ENCODE measurements at regions not wholly inside any gene's neighbourhood (a gene's known extent, or its start where the extent isn't known, plus 50 kb on each side); places are given as distances from the start of the nearest gene placed in this dataset.

GRCh38 chr7:120201290-120201689 is 71.7 kb upstream of the KCND2 start:
- no peak for ATAC-seq
- no peaks in the 10 kb centered on the region for H3K36me3 Mint-ChIP-seq
- no peak overlapping the region for H3K4me3 Mint-ChIP-seq
- no peak overlapping the region for H3K27ac Mint-ChIP-seq
- no peaks in the 10 kb centered on the region for H3K27me3 Mint-ChIP-seq
- no peaks in the 10 kb centered on the region for H3K9me3 Mint-ChIP-seq
- no peaks in the 10 kb centered on the region for H3K4me1 Mint-ChIP-seq

DNA sequence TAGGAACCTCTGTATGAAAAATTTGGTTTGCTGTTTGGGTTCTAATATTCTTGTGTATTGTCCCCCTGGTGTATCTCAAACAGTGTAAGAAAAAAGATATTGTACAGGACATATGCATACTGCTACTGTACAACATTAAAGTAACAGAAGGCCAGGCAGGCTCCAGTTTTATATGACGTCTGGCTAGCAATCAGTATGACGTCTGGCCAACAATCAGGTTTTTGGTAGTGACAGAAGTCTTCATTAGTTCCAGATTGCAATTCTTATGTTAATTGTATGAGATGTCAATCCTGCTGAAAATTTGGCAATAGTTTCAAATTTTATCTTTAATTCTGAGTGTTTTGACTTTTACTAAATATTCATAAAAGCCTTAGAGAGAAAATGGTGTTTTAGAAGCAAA is 67.9 kb upstream of the KCND2 start:
- no peak for ATAC-seq
- Mint-ChIP-seq H3K9me3 (peaks cover 8% of the 10 kb centered on the region), H3K36me3 (no peaks in the 10 kb centered on the region), H3K4me1 (no peaks in the 10 kb centered on the region), H3K27ac (no peak overlapping the region), H3K4me3 (no peak overlapping the region), H3K27me3 (no peaks in the 10 kb centered on the region)

- ATAC-seq = no peak
- no peak overlapping the region for H3K4me3 Mint-ChIP-seq
- no peak overlapping the region for H3K27ac Mint-ChIP-seq
- H3K36me3 Mint-ChIP-seq = no peaks in the 10 kb centered on the region
- no peaks in the 10 kb centered on the region for H3K4me1 Mint-ChIP-seq
- peaks cover 8% of the 10 kb centered on the region for H3K9me3 Mint-ChIP-seq
- no peaks in the 10 kb centered on the region for H3K27me3 Mint-ChIP-seq
Measured at GRCh38 chr7:120207037-120207436, 65.9 kb upstream of the KCND2 start.

DNA sequence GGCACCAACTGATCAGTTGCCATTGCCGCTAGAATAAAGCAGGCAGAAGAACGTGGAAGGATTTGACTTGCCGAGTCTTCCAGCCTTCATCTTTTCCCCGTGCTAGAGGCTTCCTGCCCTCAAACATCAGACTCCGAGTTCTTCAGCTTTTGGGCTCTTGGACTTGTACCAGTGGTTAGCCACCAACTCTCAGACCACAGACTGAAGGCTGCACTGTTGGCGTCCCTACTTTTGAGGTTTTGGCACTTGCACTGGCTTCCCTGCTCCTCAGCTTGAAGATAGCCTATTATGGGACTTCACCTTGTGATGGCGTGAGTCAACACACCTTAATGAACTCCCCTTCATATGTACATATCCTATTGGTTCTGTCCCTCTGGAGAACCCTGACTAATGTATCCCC is 57.3 kb upstream of the KCND2 start:
- Mint-ChIP-seq H3K36me3 (no peaks in the 10 kb centered on the region), H3K4me3 (no peak overlapping the region), H3K27me3 (no peaks in the 10 kb centered on the region), H3K27ac (no peak overlapping the region), H3K4me1 (no peaks in the 10 kb centered on the region), H3K9me3 (peaks cover 4% of the 10 kb centered on the region)
- no peak for ATAC-seq

DNA sequence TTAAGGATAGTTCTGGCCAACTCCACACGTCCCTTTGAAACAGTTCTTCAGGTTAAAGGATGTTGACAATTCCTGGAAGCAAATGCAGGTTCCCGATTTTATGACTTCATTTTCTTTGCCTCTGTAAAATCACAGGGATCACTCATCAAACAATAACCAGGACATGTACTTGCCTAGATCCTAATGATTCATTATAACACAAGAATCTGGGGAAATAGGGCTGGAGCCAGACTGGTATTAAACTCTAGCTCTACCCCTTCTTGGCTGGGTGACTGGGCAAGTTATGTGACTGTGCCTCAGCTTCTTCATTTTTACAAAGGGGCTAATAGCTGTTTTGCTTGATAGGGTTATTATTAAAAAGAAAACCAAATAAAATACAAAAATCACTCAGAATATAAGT is 56.0 kb upstream of the KCND2 start:
- peaks cover 4% of the 10 kb centered on the region for H3K9me3 Mint-ChIP-seq
- H3K4me1 Mint-ChIP-seq = no peaks in the 10 kb centered on the region
- H3K4me3 Mint-ChIP-seq = no peak overlapping the region
- no peak for ATAC-seq
- H3K27ac Mint-ChIP-seq = no peak overlapping the region
- no peaks in the 10 kb centered on the region for H3K36me3 Mint-ChIP-seq
- no peaks in the 10 kb centered on the region for H3K27me3 Mint-ChIP-seq

DNA sequence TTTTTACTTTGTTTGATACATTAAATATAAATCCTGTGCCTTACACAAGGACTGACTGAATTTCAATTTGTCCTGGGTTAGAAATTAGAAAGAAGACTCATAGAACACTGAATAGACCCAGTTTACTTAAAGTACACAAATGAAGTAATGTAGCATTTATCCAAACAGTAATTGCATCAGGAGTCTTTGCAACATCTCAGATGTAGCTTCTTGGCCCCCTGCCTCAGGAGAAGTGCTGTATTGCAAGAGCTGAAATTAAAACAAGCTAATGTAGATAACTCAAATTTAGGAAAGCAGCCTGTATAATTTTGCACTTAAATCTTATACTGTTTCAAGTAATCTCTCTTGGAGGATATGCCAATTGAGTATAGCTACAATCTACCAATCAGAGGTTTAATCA is 54.3 kb upstream of the KCND2 start:
- no peaks in the 10 kb centered on the region for H3K27me3 Mint-ChIP-seq
- no peak overlapping the region for H3K27ac Mint-ChIP-seq
- no peaks in the 10 kb centered on the region for H3K36me3 Mint-ChIP-seq
- no peaks in the 10 kb centered on the region for H3K9me3 Mint-ChIP-seq
- H3K4me3 Mint-ChIP-seq = no peak overlapping the region
- no peaks in the 10 kb centered on the region for H3K4me1 Mint-ChIP-seq
- no peak for ATAC-seq

DNA sequence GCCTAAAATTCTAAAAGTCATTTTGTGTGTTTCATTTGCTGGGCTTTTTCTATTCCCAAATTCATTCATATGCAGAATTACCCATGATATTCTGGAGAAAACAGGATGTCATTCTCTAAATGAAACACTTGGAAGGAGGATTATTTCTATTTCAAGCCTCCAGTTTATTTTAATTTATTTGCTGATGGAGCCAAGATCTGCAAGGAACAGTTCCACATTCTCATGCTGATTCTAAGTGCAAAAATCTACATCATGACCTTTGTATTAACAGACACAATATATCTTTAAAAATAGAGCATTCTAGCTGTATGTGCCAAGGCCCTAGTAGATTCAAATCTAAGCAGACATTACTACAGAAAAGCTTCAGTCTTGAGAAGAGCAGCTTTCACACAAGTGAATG is 51.3 kb upstream of the KCND2 start:
- no peak for ATAC-seq
- H3K27ac Mint-ChIP-seq = no peak overlapping the region
- H3K4me3 Mint-ChIP-seq = no peak overlapping the region
- H3K4me1 Mint-ChIP-seq = no peaks in the 10 kb centered on the region
- H3K9me3 Mint-ChIP-seq = no peaks in the 10 kb centered on the region
- H3K36me3 Mint-ChIP-seq = no peaks in the 10 kb centered on the region
- H3K27me3 Mint-ChIP-seq = no peaks in the 10 kb centered on the region

Measured in stimulated activated memory B cell treated with anti-CD40 and anti-IgM and Interleukin-4, amounts not matched to agents 10 μg/mL and 1 μg/mL and 100 μg/mL, for 72 hours (primary cell).